ENCODE measurements at regions not wholly inside any gene's neighbourhood (a gene's known extent, or its start where the extent isn't known, plus 50 kb on each side); places are given as distances from the start of the nearest gene placed in this dataset.

DNA sequence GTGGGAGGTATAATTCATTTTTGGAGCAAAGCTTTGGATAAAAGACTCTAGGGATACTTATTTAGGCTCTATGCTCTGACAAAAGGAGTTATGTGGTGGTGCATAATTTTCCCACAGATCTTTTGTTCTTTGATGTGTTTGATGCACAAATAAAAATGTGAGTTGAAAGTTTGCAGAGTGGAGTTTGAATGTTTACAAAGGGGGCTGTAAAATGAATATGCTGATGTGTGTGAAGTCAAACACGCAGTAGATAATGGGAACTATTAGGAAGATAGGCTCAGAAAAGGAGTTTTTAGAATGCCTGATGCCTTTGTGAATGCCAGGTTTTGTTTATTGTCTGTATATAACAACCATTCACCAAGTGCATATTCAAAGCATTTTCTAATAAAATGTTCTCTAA is 545.0 kb upstream of the EPHA7 start:
- TF ChIP-seq, protein P1, sequence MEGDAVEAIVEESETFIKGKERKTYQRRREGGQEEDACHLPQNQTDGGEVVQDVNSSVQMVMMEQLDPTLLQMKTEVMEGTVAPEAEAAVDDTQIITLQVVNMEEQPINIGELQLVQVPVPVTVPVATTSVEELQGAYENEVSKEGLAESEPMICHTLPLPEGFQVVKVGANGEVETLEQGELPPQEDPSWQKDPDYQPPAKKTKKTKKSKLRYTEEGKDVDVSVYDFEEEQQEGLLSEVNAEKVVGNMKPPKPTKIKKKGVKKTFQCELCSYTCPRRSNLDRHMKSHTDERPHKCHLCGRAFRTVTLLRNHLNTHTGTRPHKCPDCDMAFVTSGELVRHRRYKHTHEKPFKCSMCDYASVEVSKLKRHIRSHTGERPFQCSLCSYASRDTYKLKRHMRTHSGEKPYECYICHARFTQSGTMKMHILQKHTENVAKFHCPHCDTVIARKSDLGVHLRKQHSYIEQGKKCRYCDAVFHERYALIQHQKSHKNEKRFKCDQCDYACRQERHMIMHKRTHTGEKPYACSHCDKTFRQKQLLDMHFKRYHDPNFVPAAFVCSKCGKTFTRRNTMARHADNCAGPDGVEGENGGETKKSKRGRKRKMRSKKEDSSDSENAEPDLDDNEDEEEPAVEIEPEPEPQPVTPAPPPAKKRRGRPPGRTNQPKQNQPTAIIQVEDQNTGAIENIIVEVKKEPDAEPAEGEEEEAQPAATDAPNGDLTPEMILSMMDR (IDR thresholded peaks at IDR 0.05 in 8 of 11, conservative IDR thresholded peaks at IDR 0.05 in 3 of 11) = no peak
- TF ChIP-seq POLR2A (IDR thresholded peaks at IDR 0.05) (no peak), POLR2AphosphoS5 (IDR thresholded peaks at IDR 0.05) (no peak)
